ENCODE measurements at regions not wholly inside any gene's neighbourhood (a gene's known extent, or its start where the extent isn't known, plus 50 kb on each side); places are given as distances from the start of the nearest gene placed in this dataset.

GRCh38 chr14:106694638-106695393 lies 1168.4 kb downstream of the TMEM121 start:
- TF ChIP-seq SUZ12 (IDR thresholded peaks at IDR 0.05; ENCODE audit: extremely low read depth, insufficient read depth, insufficient read length) = no peak
- no peak for TF ChIP-seq YY1 (IDR thresholded peaks at IDR 0.05; ENCODE audit: insufficient read depth, insufficient read length)

Data from NT2/D1 (cell line).